HCT116 (cell line): ENCODE measurements at regions not wholly inside any gene's neighbourhood (a gene's known extent, or its start where the extent isn't known, plus 50 kb on each side); places are given as distances from the start of the nearest gene placed in this dataset.

Experiments used
- CEBPB ChIP-seq: IDR thresholded peaks from 2 replicates; pipeline ENCODE4 v1.6.1; 2012; ENCODE audit warnings: low read depth
- ELF1 ChIP-seq: IDR thresholded peaks from 2 replicates; pipeline ENCODE4 v1.6.1; 2012; ENCODE audit warnings: low read depth, borderline replicate concordance
- EZH2 ChIP-seq: fragments of 200-600 bp; sonication (generic); IDR thresholded peaks from 2 replicates; pipeline ENCODE4 v1.6.1; 2017; ENCODE audit warnings: antibody characterized with exemption, mixed run types
- EZH2phosphoT487 ChIP-seq: fragments of 200-600 bp; IDR thresholded peaks from 2 replicates; pipeline ENCODE4 v1.6.1; 2018; ENCODE audit warnings: antibody characterized with exemption, borderline replicate concordance
- JUND ChIP-seq: IDR thresholded peaks from 2 replicates; pipeline ENCODE4 v1.6.1; 2012
- POLR2A ChIP-seq: IDR thresholded peaks from 2 replicates; pipeline ENCODE4 v1.7.0; 2011; ENCODE audit warnings: borderline replicate concordance; ENCODE audit not compliant: insufficient read depth, insufficient read length; ENCODE audit errors: extremely low read depth
- RAD21 ChIP-seq: IDR thresholded peaks from 2 replicates; pipeline ENCODE4 v1.6.1; 2012; ENCODE audit warnings: low read depth, mild to moderate bottlenecking
- SP1 ChIP-seq: IDR thresholded peaks from 2 replicates; pipeline ENCODE4 v1.6.1; 2012; ENCODE audit warnings: low read depth
- SRF ChIP-seq: IDR thresholded peaks from 2 replicates; pipeline ENCODE4 v1.6.1; 2012; ENCODE audit warnings: low read depth
- TCF7L2 ChIP-seq: IDR thresholded peaks from 2 replicates; pipeline ENCODE4 v1.7.0; 2011; ENCODE audit warnings: borderline replicate concordance, inconsistent platforms; ENCODE audit not compliant: insufficient read depth, insufficient read length; ENCODE audit errors: extremely low read depth
- YY1 ChIP-seq: IDR thresholded peaks from 2 replicates; pipeline ENCODE4 v1.6.1; 2011; ENCODE audit warnings: low read length, low read depth, moderate library complexity, mild to moderate bottlenecking; ENCODE audit not compliant: insufficient replicate concordance; ENCODE audit errors: extremely low read depth
- ZFX ChIP-seq: fragments of 450-650 bp; IDR thresholded peaks from 2 replicates; pipeline ENCODE4 v1.6.1; 2017
- TF ChIP-seq, protein P1 (sequence below), 3 experiments: fragments of 200-600 bp in 1 of 3; sonication (generic) in 1 of 3; IDR thresholded peaks in 2 of 3; conservative IDR thresholded peaks in 1 of 3; 2 replicates each; pipeline ENCODE4 v1.5.1; 2012 to 2017; ENCODE audit warnings: low read depth in 2 of 3, low read length in 2 of 3, antibody characterized with exemption in 1 of 3, borderline replicate concordance in 1 of 3, control low read depth in 1 of 3, mild to moderate bottlenecking in 1 of 3, mixed read lengths in 1 of 3, mixed run types in 1 of 3, moderate library complexity in 1 of 3; ENCODE audit not compliant: insufficient read depth in 1 of 3

DNA sequence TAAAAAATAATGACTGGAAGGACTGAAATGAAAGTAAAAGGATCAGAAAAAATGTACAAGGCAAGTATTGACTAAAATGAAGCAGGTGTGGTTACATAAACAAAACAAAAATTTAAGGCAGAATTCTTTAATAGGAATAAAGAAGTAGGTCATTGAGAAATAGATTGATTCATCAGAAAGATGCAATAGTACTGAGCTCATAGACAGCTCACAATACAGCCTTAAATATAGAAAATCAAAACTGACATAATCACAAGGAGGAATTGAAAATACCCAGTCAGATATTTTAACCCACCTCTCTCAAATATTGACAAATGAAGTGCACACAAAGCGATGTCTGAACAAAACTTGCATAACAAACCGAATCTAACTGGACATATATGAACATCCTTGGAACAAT is 366.8 kb upstream of the DPYD start:
- TF ChIP-seq TCF7L2 (no peak), POLR2A (no peak), EZH2 (no peak), ELF1 (no peak), SP1 (no peak), SRF (no peak), YY1 (no peak), EZH2phosphoT487 (no peak), CEBPB (no peak), JUND (no peak), RAD21 (no peak), ZFX (no peak)
- TF ChIP-seq, protein P1, sequence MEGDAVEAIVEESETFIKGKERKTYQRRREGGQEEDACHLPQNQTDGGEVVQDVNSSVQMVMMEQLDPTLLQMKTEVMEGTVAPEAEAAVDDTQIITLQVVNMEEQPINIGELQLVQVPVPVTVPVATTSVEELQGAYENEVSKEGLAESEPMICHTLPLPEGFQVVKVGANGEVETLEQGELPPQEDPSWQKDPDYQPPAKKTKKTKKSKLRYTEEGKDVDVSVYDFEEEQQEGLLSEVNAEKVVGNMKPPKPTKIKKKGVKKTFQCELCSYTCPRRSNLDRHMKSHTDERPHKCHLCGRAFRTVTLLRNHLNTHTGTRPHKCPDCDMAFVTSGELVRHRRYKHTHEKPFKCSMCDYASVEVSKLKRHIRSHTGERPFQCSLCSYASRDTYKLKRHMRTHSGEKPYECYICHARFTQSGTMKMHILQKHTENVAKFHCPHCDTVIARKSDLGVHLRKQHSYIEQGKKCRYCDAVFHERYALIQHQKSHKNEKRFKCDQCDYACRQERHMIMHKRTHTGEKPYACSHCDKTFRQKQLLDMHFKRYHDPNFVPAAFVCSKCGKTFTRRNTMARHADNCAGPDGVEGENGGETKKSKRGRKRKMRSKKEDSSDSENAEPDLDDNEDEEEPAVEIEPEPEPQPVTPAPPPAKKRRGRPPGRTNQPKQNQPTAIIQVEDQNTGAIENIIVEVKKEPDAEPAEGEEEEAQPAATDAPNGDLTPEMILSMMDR (IDR thresholded peaks at IDR 0.05 in 2 of 3, conservative IDR thresholded peaks at IDR 0.05 in 1 of 3; ENCODE audit: borderline replicate concordance in 1 of 3, insufficient read depth in 1 of 3, low read depth in 2 of 3, low read length in 2 of 3): no peak
